Neural cell (in vitro differentiated cells): ENCODE measurements at regions not wholly inside any gene's neighbourhood (a gene's known extent, or its start where the extent isn't known, plus 50 kb on each side); places are given as distances from the start of the nearest gene placed in this dataset.

ENCODE experiments used
- H2AFZ ChIP-seq: fragments of 200-600, 300-800 bp; sonication (generic), shearing (Covaris generic); 2 replicates; pipeline ENCODE4 v1.6.0; 2014; ENCODE audit warnings: low read depth, mild to moderate bottlenecking, antibody characterized with exemption, low read length, moderate library complexity
- H3F3A ChIP-seq: fragments of 200-600 bp; shearing (Covaris generic); 2 replicates; pipeline ENCODE4 v1.6.1; 2016; ENCODE audit warnings: mild to moderate bottlenecking, moderate library complexity, mixed read lengths, antibody characterized with exemption, low read length; ENCODE audit not compliant: insufficient read depth, poor library complexity, severe bottlenecking
- H3K27ac ChIP-seq: fragments of 200-600, 300-800 bp; sonication (generic), shearing (Covaris generic); 2 replicates; pipeline ENCODE4 v1.5.1; 2014; ENCODE audit warnings: mild to moderate bottlenecking, low read length, moderate library complexity
- H3K27me3 ChIP-seq: fragments of 300-800, 200-600 bp; sonication (generic), shearing (Covaris generic); 2 replicates; pipeline ENCODE4 v1.6.0; 2014; ENCODE audit warnings: mild to moderate bottlenecking, low read depth, low read length, moderate library complexity; ENCODE audit not compliant: insufficient read depth
- H3K36me3 ChIP-seq: fragments of 300-800, 200-600 bp; sonication (generic), shearing (Covaris generic); 2 replicates; pipeline ENCODE4 v1.5.1; 2014; ENCODE audit warnings: mild to moderate bottlenecking, antibody characterized with exemption, low read length, moderate library complexity; ENCODE audit not compliant: insufficient read depth
- H3K4me2 ChIP-seq: fragments of 300-800, 200-600 bp; sonication (generic), shearing (Covaris generic); 2 replicates; pipeline ENCODE4 v1.6.0; 2014; ENCODE audit warnings: mild to moderate bottlenecking, low read length
- H3K4me3 ChIP-seq: fragments of 300-800, 200-600 bp; sonication (generic), shearing (Covaris generic); 2 replicates; pipeline ENCODE4 v1.5.1; 2014; ENCODE audit warnings: mild to moderate bottlenecking, low read length, moderate library complexity
- H3K79me2 ChIP-seq: fragments of 200-600 bp; shearing (Covaris generic); replicated peaks from 2 replicates; pipeline ENCODE4 v1.6.0; 2014; ENCODE audit warnings: mild to moderate bottlenecking, low read length, moderate library complexity; ENCODE audit not compliant: insufficient read depth
- H3K9ac ChIP-seq: fragments of 300-800, 200-600 bp; sonication (generic), shearing (Covaris generic); 2 replicates; pipeline ENCODE4 v1.6.1; 2016; ENCODE audit warnings: mild to moderate bottlenecking, low read length, mixed read lengths
- H3K9me2 ChIP-seq: fragments of 200-600 bp; shearing (Covaris generic); 2 replicates; pipeline ENCODE4 v1.6.1; 2016; ENCODE audit warnings: mild to moderate bottlenecking, low read length, mixed read lengths; ENCODE audit not compliant: insufficient read depth
- H3K9me3 ChIP-seq: fragments of 200-600, 300-800 bp; sonication (generic), shearing (Covaris generic); 2 replicates; pipeline ENCODE4 v1.6.1; 2016; ENCODE audit warnings: mild to moderate bottlenecking, mixed run types, low read length, moderate library complexity, mixed read lengths
- H4K20me1 ChIP-seq: fragments of 200-600 bp; shearing (Covaris generic); 2 replicates; pipeline ENCODE4 v1.6.1; 2016; ENCODE audit warnings: mild to moderate bottlenecking, mixed run types; ENCODE audit not compliant: insufficient read depth
- CTCF ChIP-seq: fragments of 450-650 bp; IDR thresholded peaks from 2 replicates; pipeline ENCODE4 v1.5.1; 2014; ENCODE audit warnings: antibody characterized with exemption, mild to moderate bottlenecking, moderate library complexity; ENCODE audit not compliant: poor library complexity, severe bottlenecking
- EP300 ChIP-seq: fragments of 450-650 bp; conservative IDR thresholded peaks from 2 replicates; pipeline ENCODE4 v1.6.1; 2014; ENCODE audit warnings: antibody characterized with exemption, mild to moderate bottlenecking, moderate library complexity; ENCODE audit not compliant: poor library complexity, severe bottlenecking
- EZH2 ChIP-seq: fragments of 200-600, 300-800 bp; shearing (Covaris generic), sonication (generic); IDR thresholded peaks from 2 replicates; pipeline ENCODE4 v1.6.1; 2014; ENCODE audit warnings: antibody characterized with exemption, low read length, borderline replicate concordance, mild to moderate bottlenecking; ENCODE audit not compliant: insufficient read depth, poor library complexity, severe bottlenecking
- MXI1 ChIP-seq: fragments of 450-650 bp; conservative IDR thresholded peaks from 2 replicates; pipeline ENCODE4 v1.6.1; 2014; ENCODE audit warnings: antibody characterized with exemption, mild to moderate bottlenecking; ENCODE audit not compliant: poor library complexity, severe bottlenecking
- POLR2AphosphoS5 ChIP-seq: IDR thresholded peaks from 2 replicates; pipeline ENCODE4 v1.6.1; 2012
- RAD21 ChIP-seq: fragments of 450-650 bp; conservative IDR thresholded peaks from 2 replicates; pipeline ENCODE4 v1.6.1; 2014; ENCODE audit warnings: antibody characterized with exemption, mild to moderate bottlenecking, moderate library complexity
- SMC3 ChIP-seq: fragments of 450-650 bp; conservative IDR thresholded peaks from 2 replicates; pipeline ENCODE4 v1.6.1; 2014; ENCODE audit warnings: antibody characterized with exemption, mild to moderate bottlenecking, moderate library complexity; ENCODE audit not compliant: poor library complexity
- TAF1 ChIP-seq: IDR thresholded peaks from 2 replicates; pipeline ENCODE4 v1.6.1; 2012; ENCODE audit warnings: low read depth
- TF ChIP-seq, protein P1 (sequence below): IDR thresholded peaks from 2 replicates; pipeline ENCODE4 v1.6.1; 2012; ENCODE audit warnings: borderline replicate concordance

- H3K9me3 ChIP-seq: no peaks in the 10 kb centered on the region
- H3K4me2 ChIP-seq: no peak overlapping the region
- no peaks in the 10 kb centered on the region for H3K9me2 ChIP-seq
- H3K4me3 ChIP-seq: no peak overlapping the region
- TF ChIP-seq RAD21: no peak
- no peak for TF ChIP-seq CTCF
- no peak for TF ChIP-seq MXI1
- TF ChIP-seq SMC3: no peak
- TF ChIP-seq POLR2AphosphoS5: no peak
- TF ChIP-seq, protein P1, sequence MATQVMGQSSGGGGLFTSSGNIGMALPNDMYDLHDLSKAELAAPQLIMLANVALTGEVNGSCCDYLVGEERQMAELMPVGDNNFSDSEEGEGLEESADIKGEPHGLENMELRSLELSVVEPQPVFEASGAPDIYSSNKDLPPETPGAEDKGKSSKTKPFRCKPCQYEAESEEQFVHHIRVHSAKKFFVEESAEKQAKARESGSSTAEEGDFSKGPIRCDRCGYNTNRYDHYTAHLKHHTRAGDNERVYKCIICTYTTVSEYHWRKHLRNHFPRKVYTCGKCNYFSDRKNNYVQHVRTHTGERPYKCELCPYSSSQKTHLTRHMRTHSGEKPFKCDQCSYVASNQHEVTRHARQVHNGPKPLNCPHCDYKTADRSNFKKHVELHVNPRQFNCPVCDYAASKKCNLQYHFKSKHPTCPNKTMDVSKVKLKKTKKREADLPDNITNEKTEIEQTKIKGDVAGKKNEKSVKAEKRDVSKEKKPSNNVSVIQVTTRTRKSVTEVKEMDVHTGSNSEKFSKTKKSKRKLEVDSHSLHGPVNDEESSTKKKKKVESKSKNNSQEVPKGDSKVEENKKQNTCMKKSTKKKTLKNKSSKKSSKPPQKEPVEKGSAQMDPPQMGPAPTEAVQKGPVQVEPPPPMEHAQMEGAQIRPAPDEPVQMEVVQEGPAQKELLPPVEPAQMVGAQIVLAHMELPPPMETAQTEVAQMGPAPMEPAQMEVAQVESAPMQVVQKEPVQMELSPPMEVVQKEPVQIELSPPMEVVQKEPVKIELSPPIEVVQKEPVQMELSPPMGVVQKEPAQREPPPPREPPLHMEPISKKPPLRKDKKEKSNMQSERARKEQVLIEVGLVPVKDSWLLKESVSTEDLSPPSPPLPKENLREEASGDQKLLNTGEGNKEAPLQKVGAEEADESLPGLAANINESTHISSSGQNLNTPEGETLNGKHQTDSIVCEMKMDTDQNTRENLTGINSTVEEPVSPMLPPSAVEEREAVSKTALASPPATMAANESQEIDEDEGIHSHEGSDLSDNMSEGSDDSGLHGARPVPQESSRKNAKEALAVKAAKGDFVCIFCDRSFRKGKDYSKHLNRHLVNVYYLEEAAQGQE: no peak
- TF ChIP-seq TAF1: no peak
- no peak for TF ChIP-seq EZH2
- TF ChIP-seq EP300: no peak
- no peaks in the 10 kb centered on the region for H3K36me3 ChIP-seq
- no peak overlapping the region for H3K27ac ChIP-seq
- peaks cover 2% of the 10 kb centered on the region for H3K27me3 ChIP-seq
- no peak overlapping the region for H2AFZ ChIP-seq
- no peaks in the 10 kb centered on the region for H3F3A ChIP-seq
- H3K79me2 ChIP-seq: no peaks in the 10 kb centered on the region
- H4K20me1 ChIP-seq: no peaks in the 10 kb centered on the region
- no peak overlapping the region for H3K9ac ChIP-seq
Observed at GRCh38 chr14:70259420-70259819, 70.7 kb upstream of the SLC8A3 start.

DNA sequence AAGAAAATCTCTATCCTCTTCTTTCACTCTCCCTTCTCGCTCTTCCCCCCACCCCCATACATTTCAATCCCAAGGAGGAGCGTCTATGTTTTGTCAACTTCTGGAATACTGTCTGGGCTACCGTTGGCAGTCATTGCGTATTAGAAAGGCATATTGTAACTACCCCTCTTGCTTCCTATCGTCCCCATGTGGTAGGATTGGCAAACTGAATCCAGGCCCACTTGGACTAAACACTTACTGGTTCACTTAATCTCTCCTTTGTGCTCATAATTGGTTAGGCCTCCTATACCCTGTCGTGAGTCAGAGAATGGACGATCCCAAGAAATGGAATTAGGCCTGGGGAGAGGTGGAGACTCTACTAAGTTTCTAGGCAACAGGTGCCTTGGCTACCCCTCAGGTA is 68.8 kb upstream of the SLC8A3 start:
- H3K9me3 ChIP-seq: no peaks in the 10 kb centered on the region
- no peak overlapping the region for H3K9ac ChIP-seq
- no peaks in the 10 kb centered on the region for H3K9me2 ChIP-seq
- no peaks in the 10 kb centered on the region for H3K79me2 ChIP-seq
- no peaks in the 10 kb centered on the region for H3F3A ChIP-seq
- peaks cover 5% of the 10 kb centered on the region for H3K27me3 ChIP-seq
- no peaks in the 10 kb centered on the region for H3K36me3 ChIP-seq
- no peaks in the 10 kb centered on the region for H4K20me1 ChIP-seq
- H3K4me2 ChIP-seq: no peak overlapping the region
- H3K4me3 ChIP-seq: no peak overlapping the region
- H2AFZ ChIP-seq: no peak overlapping the region
- H3K27ac ChIP-seq: no peak overlapping the region
- TF ChIP-seq POLR2AphosphoS5 (no peak), TAF1 (no peak), EP300 (no peak), CTCF (no peak), SMC3 (no peak), MXI1 (no peak), RAD21 (no peak), EZH2 (no peak)
- TF ChIP-seq, protein P1: no peak
